Endodermal cell (in vitro differentiated cells): ENCODE measurements at regions not wholly inside any gene's neighbourhood (a gene's known extent, or its start where the extent isn't known, plus 50 kb on each side); places are given as distances from the start of the nearest gene placed in this dataset.
A peak's percentile ranks its signal among the peaks of the same experiment; 100 is the strongest.

Experiments
- DNase-seq: peaks from one replicate; pipeline ENCODE4 v3.0.0-alpha.2; 2017
- H3K27ac ChIP-seq: 2 replicates; pipeline ENCODE4 v1.5.1; 2013; ENCODE audit warnings: mild to moderate bottlenecking, low read depth, low read length, moderate library complexity
- H3K27me3 ChIP-seq: 2 replicates; pipeline ENCODE4 v1.6.1; 2013; ENCODE audit warnings: mild to moderate bottlenecking, low read length, moderate library complexity; ENCODE audit not compliant: insufficient read depth, control insufficient read depth, poor library complexity, severe bottlenecking
- H3K36me3 ChIP-seq: 2 replicates; pipeline ENCODE4 v1.7.0; 2013; ENCODE audit warnings: mild to moderate bottlenecking, low read length, moderate library complexity; ENCODE audit not compliant: control insufficient read depth, insufficient read depth
- H3K4me1 ChIP-seq: one replicate; pipeline ENCODE4 v1.7.0; 2013; ENCODE audit warnings: low read length; ENCODE audit not compliant: control insufficient read depth, insufficient read depth
- H3K4me3 ChIP-seq: 2 replicates; pipeline ENCODE4 v1.5.1; 2013; ENCODE audit warnings: mild to moderate bottlenecking, low read length, moderate library complexity
- H3K9ac ChIP-seq: 2 replicates; pipeline ENCODE4 v1.6.1; 2013; ENCODE audit warnings: mild to moderate bottlenecking, low read length, moderate library complexity; ENCODE audit not compliant: poor library complexity, severe bottlenecking; ENCODE audit errors: extremely low read depth
- H3K9me3 ChIP-seq: 2 replicates; pipeline ENCODE4 v1.6.1; 2013; ENCODE audit warnings: mild to moderate bottlenecking, low read length, moderate library complexity; ENCODE audit not compliant: control insufficient read depth
- H3K27ac Mint-ChIP-seq: 2 replicates; pipeline ENCODE4 v1.8.0; 2020; ENCODE audit warnings: mixed read lengths
- H3K27me3 Mint-ChIP-seq: 2 replicates; pipeline ENCODE4 v1.8.0; 2021; ENCODE audit warnings: mild to moderate bottlenecking, mixed read lengths; ENCODE audit not compliant: insufficient read depth
- H3K36me3 Mint-ChIP-seq: 2 replicates; pipeline ENCODE4 v1.8.0; 2020; ENCODE audit warnings: low read depth, mixed read lengths
- H3K4me1 Mint-ChIP-seq: 2 replicates; pipeline ENCODE4 v1.8.0; 2020; ENCODE audit warnings: mixed read lengths
- H3K4me3 Mint-ChIP-seq: 2 replicates; pipeline ENCODE4 v1.8.0; 2020; ENCODE audit warnings: mild to moderate bottlenecking, moderate library complexity, mixed read lengths
- H3K9me3 Mint-ChIP-seq: 2 replicates; pipeline ENCODE4 v1.8.0; 2020; ENCODE audit warnings: mild to moderate bottlenecking, mixed read lengths
- WGBS, 2 experiments: methylation state at CpG; one replicate each; pipeline versions ENCODE4 v1.1.5 to v1.1.7; 2013; ENCODE audit warnings: missing lambda C conversion rate in 2 of 2, mixed read lengths in 1 of 2; ENCODE audit not compliant: insufficient coverage in 1 of 2, insufficient read length in 1 of 2; 5-methylcytosine and 5-hydroxymethylcytosine counted together
- TF ChIP-seq, protein P1 (sequence below): fragments of 200-600 bp; sonication (generic); conservative IDR thresholded peaks from 2 replicates; pipeline ENCODE4 v1.5.0; 2021; ENCODE audit warnings: antibody characterized with exemption, mild to moderate bottlenecking

DNA sequence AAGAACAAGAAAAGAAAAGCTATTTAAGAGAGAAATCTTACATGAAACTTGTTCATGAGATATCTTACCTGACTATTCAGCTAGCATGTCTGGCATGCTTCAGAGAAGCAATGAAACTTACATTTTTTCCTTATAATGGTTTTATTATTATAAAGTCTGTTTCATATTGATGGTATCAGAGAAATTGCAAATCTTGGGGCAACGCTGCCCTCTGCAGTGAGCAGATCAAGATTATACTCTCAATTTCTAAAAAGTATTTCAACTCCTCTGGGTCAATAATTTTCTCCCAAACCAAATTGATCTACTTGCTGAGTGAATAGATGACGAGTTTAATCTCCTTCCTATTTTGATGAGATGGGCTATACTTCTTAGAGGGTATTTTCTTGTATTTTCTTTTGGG, 235.6 kb downstream of the NUP35 start:
- Mint-ChIP-seq H3K36me3 (no peaks in the 10 kb centered on the region), H3K27me3 (no peaks in the 10 kb centered on the region), H3K4me1 (peaks cover 2% of the 10 kb centered on the region), H3K9me3 (no peaks in the 10 kb centered on the region), H3K4me3 (no peak overlapping the region), H3K27ac (no peak overlapping the region)
- no peak overlapping the region for H3K9ac ChIP-seq
- no peaks in the 10 kb centered on the region for H3K36me3 ChIP-seq
- WGBS, 2 experiments = 100% methylated on average over 2 of the region's 2 CpGs; no CpG with 5 or more reads in 1 of the 2 experiments
- H3K27ac ChIP-seq = no peak overlapping the region
- H3K27me3 ChIP-seq = no peaks in the 10 kb centered on the region
- TF ChIP-seq, protein P1, sequence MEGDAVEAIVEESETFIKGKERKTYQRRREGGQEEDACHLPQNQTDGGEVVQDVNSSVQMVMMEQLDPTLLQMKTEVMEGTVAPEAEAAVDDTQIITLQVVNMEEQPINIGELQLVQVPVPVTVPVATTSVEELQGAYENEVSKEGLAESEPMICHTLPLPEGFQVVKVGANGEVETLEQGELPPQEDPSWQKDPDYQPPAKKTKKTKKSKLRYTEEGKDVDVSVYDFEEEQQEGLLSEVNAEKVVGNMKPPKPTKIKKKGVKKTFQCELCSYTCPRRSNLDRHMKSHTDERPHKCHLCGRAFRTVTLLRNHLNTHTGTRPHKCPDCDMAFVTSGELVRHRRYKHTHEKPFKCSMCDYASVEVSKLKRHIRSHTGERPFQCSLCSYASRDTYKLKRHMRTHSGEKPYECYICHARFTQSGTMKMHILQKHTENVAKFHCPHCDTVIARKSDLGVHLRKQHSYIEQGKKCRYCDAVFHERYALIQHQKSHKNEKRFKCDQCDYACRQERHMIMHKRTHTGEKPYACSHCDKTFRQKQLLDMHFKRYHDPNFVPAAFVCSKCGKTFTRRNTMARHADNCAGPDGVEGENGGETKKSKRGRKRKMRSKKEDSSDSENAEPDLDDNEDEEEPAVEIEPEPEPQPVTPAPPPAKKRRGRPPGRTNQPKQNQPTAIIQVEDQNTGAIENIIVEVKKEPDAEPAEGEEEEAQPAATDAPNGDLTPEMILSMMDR = peak; percentile 53
- no peaks in the 10 kb centered on the region for H3K9me3 ChIP-seq
- no peak for DNase-seq
- peaks cover 3% of the 10 kb centered on the region for H3K4me1 ChIP-seq
- H3K4me3 ChIP-seq = no peak overlapping the region

DNA sequence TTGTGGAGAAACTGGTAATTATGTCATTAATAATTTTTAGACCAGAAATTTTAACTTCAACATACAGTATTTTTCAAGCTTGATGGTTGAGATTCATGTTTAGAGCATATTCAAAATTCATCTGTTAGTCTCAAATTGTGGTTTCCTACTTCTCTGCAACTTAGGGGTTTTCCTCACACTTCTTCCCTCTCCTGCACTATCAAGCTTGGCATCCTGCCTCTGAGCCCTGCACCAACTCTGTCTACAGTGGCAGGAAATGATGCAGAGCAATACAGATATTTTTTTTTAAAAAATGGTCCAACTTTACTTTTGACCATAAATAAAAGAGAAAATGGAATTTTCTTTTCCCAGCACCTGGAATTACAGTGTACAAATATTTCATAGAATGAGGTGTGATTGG, 247.3 kb downstream of the NUP35 start:
- Mint-ChIP-seq H3K27me3 (no peaks in the 10 kb centered on the region), H3K4me1 (no peaks in the 10 kb centered on the region), H3K4me3 (no peak overlapping the region), H3K9me3 (peaks cover 6% of the 10 kb centered on the region), H3K27ac (no peak overlapping the region), H3K36me3 (no peaks in the 10 kb centered on the region)
- TF ChIP-seq, protein P1 = no peak
- Histone ChIP-seq H3K36me3 (no peaks in the 10 kb centered on the region), H3K27me3 (no peaks in the 10 kb centered on the region), H3K27ac (no peak overlapping the region), H3K4me3 (no peak overlapping the region), H3K4me1 (no peaks in the 10 kb centered on the region), H3K9ac (no peak overlapping the region), H3K9me3 (no peaks in the 10 kb centered on the region)
- no peak for DNase-seq

DNA sequence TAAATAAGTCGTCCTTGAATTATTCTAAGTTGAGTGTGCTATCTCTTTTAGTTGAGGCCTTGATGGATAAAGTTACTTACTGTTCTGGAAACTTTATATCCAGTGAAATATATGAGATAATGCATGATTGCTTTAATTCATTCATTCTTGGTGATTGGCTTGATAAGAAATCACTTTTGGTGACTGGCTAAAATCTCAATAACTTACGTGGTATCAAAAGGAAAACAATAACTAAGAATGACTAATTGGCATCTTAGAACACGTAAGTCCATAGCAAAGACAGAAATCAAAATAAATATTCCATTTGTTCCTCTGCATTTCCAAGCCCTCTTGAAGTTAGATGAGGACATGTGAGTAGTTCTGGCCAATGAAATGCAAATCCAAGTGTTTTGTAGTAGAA, 251.6 kb downstream of the NUP35 start:
- H3K4me3 Mint-ChIP-seq = no peak overlapping the region
- Histone ChIP-seq H3K9ac (no peak overlapping the region), H3K4me3 (no peak overlapping the region), H3K27ac (no peak overlapping the region), H3K9me3 (no peaks in the 10 kb centered on the region), H3K4me1 (no peaks in the 10 kb centered on the region), H3K27me3 (no peaks in the 10 kb centered on the region), H3K36me3 (no peaks in the 10 kb centered on the region)
- DNase-seq = no peak
- 93% methylated on average over 3 of the region's 3 CpGs; no CpG with 5 or more reads in 1 of the 2 experiments for whole genome bisulfite sequencing, 2 experiments
- H3K27ac Mint-ChIP-seq = no peak overlapping the region
- H3K4me1 Mint-ChIP-seq = no peaks in the 10 kb centered on the region
- no peaks in the 10 kb centered on the region for H3K36me3 Mint-ChIP-seq
- no peaks in the 10 kb centered on the region for H3K9me3 Mint-ChIP-seq
- TF ChIP-seq, protein P1 = no peak
- no peaks in the 10 kb centered on the region for H3K27me3 Mint-ChIP-seq
